PFSK-1 (cell line): ENCODE measurements at regions not wholly inside any gene's neighbourhood (a gene's known extent, or its start where the extent isn't known, plus 50 kb on each side); places are given as distances from the start of the nearest gene placed in this dataset.

Experiments used
- FOXP2 ChIP-seq: optimal IDR thresholded peaks from 2 replicates; pipeline ENCODE3; 2011; ENCODE audit warnings: borderline replicate concordance, control low read depth, inconsistent platforms; ENCODE audit not compliant: insufficient read depth; ENCODE audit errors: extremely low read length, extremely low read depth
- POLR2AphosphoS5 ChIP-seq: IDR thresholded peaks from 2 replicates; pipeline ENCODE4 v1.6.1; 2012; ENCODE audit warnings: low read depth, mild to moderate bottlenecking, control low read depth, low read length, moderate library complexity
- REST ChIP-seq, 2 experiments: IDR thresholded peaks; 2 replicates each; pipeline versions ENCODE4 v1.6.1 to v1.8.0; 2011 to 2012; ENCODE audit warnings: low read depth in 2 of 2, low read length in 2 of 2, control low read depth in 1 of 2, inconsistent platforms in 1 of 2, mild to moderate bottlenecking in 1 of 2, moderate library complexity in 1 of 2; ENCODE audit not compliant: insufficient read depth in 1 of 2
- SIN3A ChIP-seq: IDR thresholded peaks from 2 replicates; pipeline ENCODE4 v1.6.1; 2012; ENCODE audit warnings: mild to moderate bottlenecking, low read length, moderate library complexity, borderline replicate concordance; ENCODE audit not compliant: insufficient read depth
- TAF1 ChIP-seq: IDR thresholded peaks from 2 replicates; pipeline ENCODE4 v1.6.1; 2012; ENCODE audit warnings: low read length, control low read depth, borderline replicate concordance; ENCODE audit not compliant: insufficient read depth

- no peak for TF ChIP-seq FOXP2
- no peak for TF ChIP-seq TAF1
- no peak for TF ChIP-seq REST (IDR thresholded peaks at IDR 0.05; ENCODE audit: insufficient read depth in 1 of 2, low read depth in 2 of 2, low read length in 2 of 2)
- TF ChIP-seq POLR2AphosphoS5, result no peak
- no peak for TF ChIP-seq SIN3A
Observed at GRCh38 chr12:127656266-127656665, 610.7 kb upstream of the TMEM132C start.

GRCh38 chr12:127657036-127657435 lies 609.9 kb upstream of the TMEM132C start:
- no peak for TF ChIP-seq FOXP2

- TF ChIP-seq FOXP2 (no peak), SIN3A (no peak), REST (IDR thresholded peaks at IDR 0.05; ENCODE audit: insufficient read depth in 1 of 2, low read depth in 2 of 2, low read length in 2 of 2) (no peak), TAF1 (no peak)
Observed at GRCh38 chr12:127660961-127661360, 606.0 kb upstream of the TMEM132C start.

- no peak for TF ChIP-seq TAF1
- TF ChIP-seq POLR2AphosphoS5, result no peak
- no peak for TF ChIP-seq FOXP2
- no peak for TF ChIP-seq REST (IDR thresholded peaks at IDR 0.05; ENCODE audit: insufficient read depth in 1 of 2, low read depth in 2 of 2, low read length in 2 of 2)
- TF ChIP-seq SIN3A, result no peak
Observed at GRCh38 chr12:127663716-127664115, 603.3 kb upstream of the TMEM132C start.

GRCh38 chr12:127664901-127665300 lies 602.1 kb upstream of the TMEM132C start:
- no peak for TF ChIP-seq TAF1
- TF ChIP-seq REST (IDR thresholded peaks at IDR 0.05; ENCODE audit: insufficient read depth in 1 of 2, low read depth in 2 of 2, low read length in 2 of 2), result no peak
- TF ChIP-seq FOXP2, result no peak
- TF ChIP-seq SIN3A, result no peak
- TF ChIP-seq POLR2AphosphoS5, result no peak
